GM12891 (cell line): ENCODE measurements at regions not wholly inside any gene's neighbourhood (a gene's known extent, or its start where the extent isn't known, plus 50 kb on each side); places are given as distances from the start of the nearest gene placed in this dataset.

Experiments
- POLR2A ChIP-seq: IDR thresholded peaks from 2 replicates; pipeline ENCODE4 v1.6.1; 2011; ENCODE audit warnings: low read depth, low read length, control low read depth
- TAF1 ChIP-seq: IDR thresholded peaks from 2 replicates; pipeline ENCODE4 v1.6.1; 2011; ENCODE audit warnings: low read depth, low read length, control low read depth

DNA sequence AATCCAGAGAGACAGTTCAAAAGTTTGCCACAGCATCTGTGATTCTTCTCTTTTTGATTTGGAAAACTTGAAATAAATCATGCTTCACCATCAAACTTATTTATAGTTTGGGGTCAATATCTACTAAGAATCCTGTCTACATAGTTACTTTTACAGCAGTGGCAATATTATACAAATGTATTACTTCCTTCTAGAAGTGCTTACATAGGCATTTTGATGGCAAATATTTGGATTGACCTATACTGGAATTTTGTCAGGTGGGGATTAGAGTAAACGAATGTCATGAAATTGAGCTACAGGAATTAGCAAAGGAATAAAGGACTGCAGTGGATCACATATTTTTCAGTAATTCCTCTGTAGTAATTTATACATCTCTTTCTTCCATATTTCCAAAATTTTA lies 1885.5 kb upstream of the ADGRL3 start:
- TF ChIP-seq POLR2A = no peak
- no peak for TF ChIP-seq TAF1
